ENCODE measurements at regions not wholly inside any gene's neighbourhood (a gene's known extent, or its start where the extent isn't known, plus 50 kb on each side); places are given as distances from the start of the nearest gene placed in this dataset.

GRCh38 chr20:16197696-16198095, 375.6 kb downstream of the KIF16B start:
- in situ Hi-C loops (cut with HindIII; ENCODE audit: low sequenced_read_pairs), result no loop called here
- no peak overlapping the region for H3K4me3 ChIP-seq (ENCODE audit: low read depth, low read length)
- DNase-seq (ENCODE audit: low read depth, low spot score), result no peak
- TF ChIP-seq CTCF (IDR thresholded peaks at IDR 0.05; ENCODE audit: low read depth, low read length), result no peak

- no peak overlapping the region for H3K4me3 ChIP-seq (ENCODE audit: low read depth, low read length)
- TF ChIP-seq CTCF (IDR thresholded peaks at IDR 0.05; ENCODE audit: low read depth, low read length), result no peak
- DNase-seq (ENCODE audit: low read depth, low spot score), result no peak
- in situ Hi-C loops (cut with HindIII; ENCODE audit: low sequenced_read_pairs), result no loop called here
Observed at GRCh38 chr20:16195671-16196070, 377.6 kb downstream of the KIF16B start.

- DNase-seq (ENCODE audit: low read depth, low spot score), result no peak
- TF ChIP-seq CTCF (IDR thresholded peaks at IDR 0.05; ENCODE audit: low read depth, low read length), result no peak
- in situ Hi-C loops (cut with HindIII; ENCODE audit: low sequenced_read_pairs), result no loop called here
- H3K4me3 ChIP-seq (ENCODE audit: low read depth, low read length), result no peak overlapping the region
Observed at GRCh38 chr20:16194617-16195360, 378.5 kb downstream of the KIF16B start.

- no peak overlapping the region for H3K4me3 ChIP-seq (ENCODE audit: low read depth, low read length)
- in situ Hi-C loops (cut with HindIII; ENCODE audit: low sequenced_read_pairs), result no loop called here
- TF ChIP-seq CTCF (IDR thresholded peaks at IDR 0.05; ENCODE audit: low read depth, low read length), result no peak
- DNase-seq (ENCODE audit: low read depth, low spot score), result no peak
Observed at GRCh38 chr20:16191496-16191895, 381.8 kb downstream of the KIF16B start.

- in situ Hi-C loops (cut with HindIII; ENCODE audit: low sequenced_read_pairs), result no loop called here
- H3K4me3 ChIP-seq (ENCODE audit: low read depth, low read length), result no peak overlapping the region
- TF ChIP-seq CTCF (IDR thresholded peaks at IDR 0.05; ENCODE audit: low read depth, low read length), result no peak
- DNase-seq (ENCODE audit: low read depth, low spot score), result no peak
Observed at GRCh38 chr20:16189371-16189770, 383.9 kb downstream of the KIF16B start.

- in situ Hi-C loops (cut with HindIII; ENCODE audit: low sequenced_read_pairs), result no loop called here
- TF ChIP-seq CTCF (IDR thresholded peaks at IDR 0.05; ENCODE audit: low read depth, low read length), result no peak
- no peak for DNase-seq (ENCODE audit: low read depth, low spot score)
Observed at GRCh38 chr20:16187956-16188616, 385.2 kb downstream of the KIF16B start.

More at GRCh38 chr20:16187956-16188616, 385.2 kb downstream of the KIF16B start:
- no peak overlapping the region for H3K4me3 ChIP-seq (ENCODE audit: low read depth, low read length)

Measured in astrocyte of the spinal cord (primary cell).